Esophagus muscularis mucosa (tissue), 4 donors: ENCODE measurements at regions not wholly inside any gene's neighbourhood (a gene's known extent, or its start where the extent isn't known, plus 50 kb on each side); places are given as distances from the start of the nearest gene placed in this dataset.

Experiments
- DNase-seq: peaks from one replicate; pipeline ENCODE4 v3.0.0-alpha.2; 2017; ENCODE audit errors: extremely low spot score
- H3K27ac ChIP-seq, 4 donors: fragments of 200-600 bp; sonication (generic); replicated peaks in 1 of 4; 1 replicate in 3 of 4; 2 replicates in 1 of 4; pipeline ENCODE4 v1.5.1; 2016 to 2019; ENCODE audit warnings: mild to moderate bottlenecking in 1 of 4
- H3K27me3 ChIP-seq, 4 donors: fragments of 200-600 bp; sonication (generic); one replicate each; pipeline versions ENCODE4 v1.5.1 to v1.6.0; 2016 to 2019
- H3K36me3 ChIP-seq, 4 donors: fragments of 200-600 bp; sonication (generic); one replicate each; pipeline ENCODE4 v1.5.1; 2016 to 2019
- H3K4me1 ChIP-seq, 4 donors: fragments of 200-600 bp; sonication (generic); one replicate each; pipeline ENCODE4 v1.5.1; 2016 to 2019
- H3K4me3 ChIP-seq, 4 donors: fragments of 200-600 bp; sonication (generic); 1 replicate in 2 of 4; 2 replicates in 2 of 4; pipeline ENCODE4 v1.5.1; 2016 to 2019; ENCODE audit warnings: mild to moderate bottlenecking in 4 of 4, moderate library complexity in 1 of 4
- H3K9me3 ChIP-seq, 4 donors: fragments of 200-600 bp; sonication (generic); 1 replicate in 3 of 4; 2 replicates in 1 of 4; pipeline ENCODE4 v1.5.1; 2016 to 2019
- CTCF ChIP-seq, 3 experiments: fragments of 200-600 bp in 2 of 3; fragments of 450-650 bp in 1 of 3; sonication (generic) in 2 of 3; IDR thresholded peaks; one replicate each; pipeline ENCODE4 v1.5.1; 2017 to 2019; ENCODE audit warnings: antibody characterized with exemption in 3 of 3, mild to moderate bottlenecking in 2 of 3, moderate library complexity in 1 of 3
- EP300 ChIP-seq: sonication (generic); formaldehyde crosslinking; IDR thresholded peaks from one replicate; pipeline ENCODE4 v1.6.1; 2017; ENCODE audit warnings: antibody characterized with exemption
- POLR2A ChIP-seq: fragments of 450-650 bp; IDR thresholded peaks from one replicate; pipeline ENCODE4 v1.6.1; 2017; ENCODE audit warnings: antibody characterized with exemption, moderate library complexity, mild to moderate bottlenecking, low read depth
- POLR2AphosphoS5 ChIP-seq, 2 donors: sonication (generic); formaldehyde crosslinking; IDR thresholded peaks; one replicate each; pipeline ENCODE4 v1.6.1; 2017; ENCODE audit warnings: antibody characterized with exemption in 2 of 2
- WGBS: methylation state at CpG from one replicate; pipeline ENCODE4 v1.1.5; 2018; 5-methylcytosine and 5-hydroxymethylcytosine counted together
- intact Hi-C: fragments of 100-400 bp; cut with DNase I; formaldehyde crosslinking; loops from one replicate; pipeline ENCODE4 v1.15.1; 2023

DNA sequence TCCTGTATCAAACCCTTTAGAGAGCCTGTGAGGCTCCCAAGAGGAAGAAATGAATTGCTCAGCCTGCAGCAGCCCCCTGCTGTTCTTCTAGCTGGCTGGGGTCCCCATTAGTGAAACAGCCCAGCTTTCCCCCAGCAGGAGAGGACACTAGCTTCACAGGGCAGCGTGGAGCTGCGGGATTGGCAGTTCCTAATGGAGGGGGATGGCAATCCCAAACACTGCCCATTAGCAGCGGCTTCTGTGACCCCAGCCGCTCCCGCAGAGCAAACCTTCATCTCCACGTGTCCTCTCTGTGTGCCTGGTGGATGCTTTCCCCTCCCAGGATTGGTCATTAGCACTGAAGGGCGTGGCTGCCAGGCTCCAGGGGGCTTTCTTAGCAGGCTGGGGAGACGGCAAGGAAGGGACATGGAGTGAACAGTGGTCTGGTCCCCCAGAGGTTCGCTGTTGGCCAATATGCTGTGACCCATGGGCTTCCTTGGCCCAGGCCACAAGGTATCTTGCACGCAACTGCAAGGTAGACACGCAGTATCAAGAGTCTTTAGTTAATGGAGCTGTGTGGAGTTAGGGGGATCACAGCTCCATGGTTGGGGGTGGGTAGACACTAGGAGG lies 322.5 kb upstream of the ZMIZ1 start:
- no peaks in the 10 kb centered on the region for H3K36me3 ChIP-seq
- no peak overlapping the region for H3K27ac ChIP-seq
- DNase-seq = no peak
- 95% methylated on average over 11 of the region's 11 CpGs for WGBS
- no peak for TF ChIP-seq POLR2A
- no peak for TF ChIP-seq CTCF (IDR thresholded peaks at IDR 0.05)
- no peak for TF ChIP-seq POLR2AphosphoS5 (IDR thresholded peaks at IDR 0.05)
- intact Hi-C loops = no loop called here
- no peaks in the 10 kb centered on the region for H3K9me3 ChIP-seq
- H3K4me1 ChIP-seq = peaks cover 17 to 35% (median 30%) of the 10 kb centered on the region in 4 donors
- no peaks in the 10 kb centered on the region for H3K27me3 ChIP-seq
- H3K4me3 ChIP-seq = no peak overlapping the region

DNA sequence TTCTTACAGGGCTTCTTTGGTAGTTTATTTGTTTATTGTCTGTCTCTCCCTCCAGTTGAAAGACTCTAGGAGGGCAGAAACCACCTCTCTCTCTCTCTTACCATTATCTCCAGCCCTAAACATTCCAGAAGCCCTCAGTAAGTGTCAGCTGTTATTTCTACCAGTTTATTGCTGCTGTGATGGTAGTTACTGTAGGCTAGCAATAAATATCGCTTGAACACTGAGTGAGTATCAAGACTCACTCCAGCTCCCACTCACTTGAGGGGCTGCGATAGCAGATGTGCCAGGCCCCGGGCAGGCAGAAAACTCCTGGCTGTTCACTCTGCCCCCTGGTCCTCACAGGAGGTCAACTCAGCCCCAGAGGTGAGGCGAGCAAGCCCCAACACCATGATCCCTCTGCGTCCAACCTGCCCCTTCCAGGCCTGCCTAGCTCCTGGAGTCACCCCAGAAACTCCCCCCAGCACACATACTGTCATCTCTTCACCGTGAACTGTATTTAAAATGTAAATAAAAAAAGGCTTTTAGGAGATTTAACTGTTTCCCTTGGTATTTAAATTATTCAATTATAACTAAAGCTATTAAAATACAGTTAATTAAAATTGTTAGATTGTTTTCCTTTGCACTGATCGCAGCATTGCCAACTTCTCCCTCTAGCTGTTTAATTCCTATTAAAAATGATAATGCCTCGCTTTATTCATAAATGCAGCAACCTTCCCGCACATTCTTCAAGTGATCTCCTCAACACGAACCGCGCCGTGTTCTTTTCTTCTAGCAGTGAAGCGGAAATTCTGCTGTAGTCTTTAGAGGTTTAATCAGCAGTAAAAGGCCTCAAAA lies 321.1 kb upstream of the ZMIZ1 start:
- Histone ChIP-seq H3K4me3 (no peak overlapping the region), H3K36me3 (no peaks in the 10 kb centered on the region), H3K4me1 (peaks cover 14 to 26% (median 21%) of the 10 kb centered on the region in 4 donors), H3K9me3 (no peaks in the 10 kb centered on the region), H3K27me3 (no peaks in the 10 kb centered on the region), H3K27ac (no peak overlapping the region)
- DNase-seq = no peak
- intact Hi-C loops = no loop called here
- 97% methylated on average over 14 of the region's 14 CpGs for WGBS
- TF ChIP-seq EP300 (no peak), POLR2AphosphoS5 (IDR thresholded peaks at IDR 0.05) (no peak), POLR2A (no peak), CTCF (IDR thresholded peaks at IDR 0.05) (no peak)

DNA sequence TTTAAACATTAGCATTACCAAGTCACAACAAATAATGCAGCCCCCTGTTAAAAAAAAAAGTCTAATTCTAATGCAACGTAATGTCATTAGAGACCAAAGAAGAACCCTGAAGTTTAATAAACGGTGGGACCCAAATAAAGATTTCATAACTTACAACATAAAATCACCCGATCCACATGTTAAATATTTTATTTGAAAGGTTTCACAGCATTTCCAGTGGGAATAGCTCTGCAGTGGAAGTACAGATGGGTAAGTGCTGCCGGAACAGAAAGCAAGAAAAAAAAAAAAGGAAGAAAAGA lies 320.6 kb upstream of the ZMIZ1 start:
- intact Hi-C loops = no loop called here
- 96% methylated on average over 4 of the region's 4 CpGs for WGBS
- no peaks in the 10 kb centered on the region for H3K36me3 ChIP-seq

DNA sequence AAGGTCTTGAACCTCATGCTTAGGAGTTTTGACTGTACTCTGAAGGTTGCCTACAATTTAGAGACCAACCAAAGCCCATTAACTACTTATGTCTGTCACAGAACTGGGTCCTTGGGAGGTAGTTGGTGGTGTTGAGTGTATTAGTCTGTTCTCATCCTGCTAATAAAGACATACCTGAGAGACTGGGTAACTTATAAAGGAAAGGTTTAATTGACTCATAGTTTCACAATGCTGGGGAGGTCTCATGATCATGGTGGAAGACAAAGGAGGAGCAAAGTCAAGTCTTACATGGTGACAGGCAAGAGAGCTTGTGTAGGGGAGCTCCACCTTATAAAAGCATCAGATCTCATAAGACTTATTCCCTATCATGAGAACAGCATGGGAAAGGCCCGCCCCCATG lies 319.6 kb upstream of the ZMIZ1 start:
- Histone ChIP-seq H3K9me3 (no peaks in the 10 kb centered on the region), H3K4me3 (no peak overlapping the region), H3K4me1 (peaks cover 13 to 15% (median 13%) of the 10 kb centered on the region in 4 donors), H3K36me3 (no peaks in the 10 kb centered on the region), H3K27me3 (no peaks in the 10 kb centered on the region), H3K27ac (no peak overlapping the region)
- WGBS = 100% methylated on average over 1 of the region's 1 CpG
- no peak for DNase-seq
- intact Hi-C loops = no loop called here
- TF ChIP-seq CTCF (IDR thresholded peaks at IDR 0.05) = no peak
- TF ChIP-seq POLR2AphosphoS5 (IDR thresholded peaks at IDR 0.05) = no peak
- TF ChIP-seq EP300 = no peak
- TF ChIP-seq POLR2A = no peak

More for the DNA sequence above, 320.6 kb upstream of the ZMIZ1 start:
- Histone ChIP-seq H3K27ac (no peak overlapping the region), H3K9me3 (no peaks in the 10 kb centered on the region), H3K4me1 (peaks cover 14 to 21% (median 17%) of the 10 kb centered on the region in 4 donors), H3K4me3 (no peak overlapping the region), H3K27me3 (no peaks in the 10 kb centered on the region)
- no peak for DNase-seq
- no peak for TF ChIP-seq POLR2A
- TF ChIP-seq EP300 = no peak
- TF ChIP-seq CTCF (IDR thresholded peaks at IDR 0.05) = no peak
- no peak for TF ChIP-seq POLR2AphosphoS5 (IDR thresholded peaks at IDR 0.05)
